UCSD-AML1 (cell line): ENCODE measurements at regions not wholly inside any gene's neighbourhood (a gene's known extent, or its start where the extent isn't known, plus 50 kb on each side); places are given as distances from the start of the nearest gene placed in this dataset.
"Not testable (repeated sequence)": the region's sequence is repeated elsewhere in the genome, so short reads cannot be mapped to it uniquely, and the experiment has no call there.

Experiments
- DNase-seq: peaks from one replicate; lab custom pipeline; 2025; ENCODE audit not compliant: unreplicated experiment; lab: John Stamatoyannopoulos, UW

DNA sequence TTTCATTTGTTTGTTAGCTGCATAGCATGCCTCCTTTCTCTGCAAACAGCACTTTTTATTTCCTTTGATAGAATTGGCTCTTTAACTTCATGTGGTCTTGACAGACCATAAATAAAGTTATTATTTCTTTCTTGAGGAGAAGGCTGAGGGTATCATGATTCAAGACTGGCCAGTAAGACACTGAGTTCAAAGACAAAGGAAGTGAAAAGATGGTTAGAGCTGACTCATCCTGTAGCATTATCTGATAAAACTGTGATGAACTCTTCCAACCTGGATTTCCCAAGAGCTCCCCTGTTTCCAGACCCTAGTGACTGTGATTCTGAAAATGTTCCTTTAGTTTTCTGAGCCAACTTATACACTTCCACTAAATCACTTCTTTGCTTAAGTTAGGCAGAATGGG lies 179.3 kb upstream of the FAT3 start:
- no peak for DNase-seq

DNA sequence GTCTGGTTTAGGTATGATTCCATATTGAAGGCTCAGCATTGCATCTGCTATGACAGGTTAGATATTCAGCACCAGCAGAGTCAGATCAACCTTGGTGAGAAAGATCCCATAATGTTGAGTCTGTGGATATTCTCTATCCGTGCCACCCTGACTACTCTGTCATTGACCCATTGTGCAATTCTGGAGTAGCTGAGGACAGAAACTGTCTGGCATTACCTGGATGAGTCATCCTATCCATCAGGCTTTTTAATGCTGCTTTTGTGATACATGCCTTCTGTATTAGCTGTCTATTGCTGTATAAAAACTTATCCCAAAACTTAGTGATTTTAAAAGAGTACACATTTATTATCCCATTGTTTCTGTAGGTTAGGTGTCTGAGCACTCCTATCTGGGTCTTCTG lies 189.1 kb upstream of the FAT3 start:
- no peak for DNase-seq

DNA sequence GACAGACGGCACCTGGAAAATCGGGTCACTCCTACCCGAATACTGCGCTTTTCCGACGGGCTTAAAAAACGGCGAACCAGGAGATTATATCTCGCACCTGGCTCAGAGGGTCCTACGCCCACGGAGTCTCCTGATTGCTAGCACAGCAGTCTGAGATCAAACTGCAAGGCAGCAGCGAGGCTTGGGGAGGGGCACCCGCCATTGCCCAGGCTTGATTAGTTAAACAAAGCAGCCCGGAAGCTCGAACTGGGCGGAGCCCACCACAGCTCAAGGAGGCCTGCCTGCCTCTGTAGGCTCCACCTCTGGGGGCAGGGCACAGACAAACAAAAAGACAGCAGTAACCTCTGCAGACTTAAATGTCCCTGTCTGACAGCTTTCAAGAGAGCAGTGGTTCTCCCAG lies 197.5 kb upstream of the FAT3 start:
- not testable (repeated sequence) for DNase-seq

DNA sequence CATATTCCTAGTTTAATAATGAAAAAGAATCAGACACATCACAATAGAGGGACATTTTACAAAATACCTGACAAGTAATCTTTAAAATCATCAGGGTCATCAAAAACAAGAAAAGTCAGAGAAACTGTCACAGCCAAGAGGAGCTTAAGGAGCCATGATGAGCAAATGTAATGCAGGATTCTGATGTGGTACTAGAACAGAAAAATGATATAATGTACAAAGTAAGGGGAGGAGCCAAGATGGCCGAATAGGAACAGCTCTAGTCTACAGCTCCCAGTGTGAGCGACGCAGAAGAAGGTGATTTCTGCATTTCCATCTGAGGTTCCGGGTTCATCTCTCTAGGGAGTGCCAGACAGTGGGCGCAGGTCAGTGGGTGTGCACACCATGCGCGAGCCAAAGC lies 198.0 kb upstream of the FAT3 start:
- no peak for DNase-seq

DNA sequence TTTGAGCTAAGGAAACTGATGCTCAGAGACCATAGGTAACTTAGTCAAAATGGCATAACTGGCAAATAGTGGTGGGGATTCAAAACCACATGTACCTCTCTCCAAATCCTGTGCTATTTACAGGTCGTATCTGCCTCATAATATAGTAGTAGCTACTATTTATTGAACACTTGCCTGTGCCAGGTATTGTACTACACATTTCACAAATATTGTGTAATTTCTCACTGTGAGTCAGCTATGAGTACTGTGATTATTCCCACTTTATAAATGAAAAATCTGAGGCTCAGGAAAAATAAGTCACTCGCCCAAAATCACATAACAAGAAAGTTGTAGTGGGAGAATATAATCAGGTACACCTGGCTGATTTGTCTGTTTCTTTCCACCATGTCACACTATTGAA lies 199.8 kb upstream of the FAT3 start:
- no peak for DNase-seq

DNA sequence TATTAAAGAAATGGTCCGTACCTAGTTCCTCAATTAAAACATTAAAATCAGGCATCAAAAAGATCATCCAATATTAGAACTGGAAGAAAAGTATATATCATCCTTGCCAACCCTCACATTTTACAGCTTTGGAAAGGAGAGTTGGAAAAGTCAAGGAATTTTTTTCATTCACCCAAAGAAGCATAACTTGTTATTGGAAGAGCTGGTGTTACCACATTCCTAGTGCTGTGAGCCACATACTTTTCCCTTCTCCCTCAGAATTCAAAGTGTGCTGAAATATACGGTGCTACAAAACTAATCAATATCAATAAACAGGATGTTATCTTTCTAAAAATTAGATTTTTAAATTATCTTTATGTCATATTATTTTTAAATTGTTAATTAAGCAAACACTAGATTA lies 202.1 kb upstream of the FAT3 start:
- DNase-seq = no peak

DNA sequence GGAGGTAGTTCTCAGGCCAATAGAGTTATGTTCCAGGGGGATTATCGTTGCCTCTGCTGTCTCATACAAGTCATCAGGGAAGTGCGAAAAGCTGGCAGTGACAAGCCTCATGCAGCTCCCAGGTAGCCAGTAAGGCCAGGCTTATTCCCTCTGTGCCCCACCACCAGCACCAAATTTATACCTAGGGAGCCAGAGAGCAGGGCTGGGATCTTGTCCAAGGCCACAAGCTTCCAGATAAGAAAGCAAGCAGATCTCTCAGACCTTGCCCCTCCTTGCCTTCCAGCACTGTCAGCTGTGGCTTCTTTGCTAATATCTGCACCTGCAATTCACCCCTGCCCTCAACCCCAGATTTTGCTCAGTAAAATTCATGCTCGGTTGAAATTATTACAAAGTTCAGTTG lies 206.3 kb upstream of the FAT3 start:
- DNase-seq = no peak

DNA sequence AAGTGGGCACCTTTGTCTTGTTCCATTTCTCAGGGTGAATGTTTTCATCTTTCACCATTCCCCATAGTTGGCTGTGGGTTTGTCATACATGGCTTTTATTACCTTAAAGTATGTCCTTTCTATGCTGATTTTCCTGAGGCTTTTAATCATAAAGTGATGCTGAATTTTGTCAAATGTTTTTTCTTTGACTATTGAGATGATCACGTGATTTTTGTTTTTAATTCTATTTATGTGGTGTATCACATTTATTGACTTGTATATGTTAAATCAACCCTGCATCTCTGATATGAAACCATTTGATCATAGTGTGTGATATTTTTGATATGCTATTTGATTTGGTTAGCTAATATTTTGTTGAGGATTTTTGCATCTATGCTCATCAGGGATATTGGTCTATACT lies 216.4 kb upstream of the FAT3 start:
- DNase-seq = no peak

DNA sequence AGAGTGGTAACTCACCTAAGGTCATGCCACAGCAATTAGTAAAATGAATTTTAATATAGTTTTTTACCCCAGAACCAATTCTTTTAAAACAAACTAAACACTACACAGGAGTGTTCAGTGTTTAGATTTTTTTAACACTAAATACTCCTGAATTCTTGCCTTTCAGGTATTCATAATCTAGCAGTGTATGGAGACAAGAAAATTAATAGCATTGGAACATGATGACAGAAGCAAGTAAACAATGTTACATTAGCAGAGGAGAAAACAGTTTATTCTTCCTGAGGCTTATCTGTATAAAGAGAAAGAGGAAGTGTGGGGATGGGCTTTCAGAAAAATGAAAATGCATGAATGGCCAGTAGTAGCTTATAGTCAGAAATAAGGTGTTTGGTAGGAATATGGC lies 222.1 kb upstream of the FAT3 start:
- no peak for DNase-seq

DNA sequence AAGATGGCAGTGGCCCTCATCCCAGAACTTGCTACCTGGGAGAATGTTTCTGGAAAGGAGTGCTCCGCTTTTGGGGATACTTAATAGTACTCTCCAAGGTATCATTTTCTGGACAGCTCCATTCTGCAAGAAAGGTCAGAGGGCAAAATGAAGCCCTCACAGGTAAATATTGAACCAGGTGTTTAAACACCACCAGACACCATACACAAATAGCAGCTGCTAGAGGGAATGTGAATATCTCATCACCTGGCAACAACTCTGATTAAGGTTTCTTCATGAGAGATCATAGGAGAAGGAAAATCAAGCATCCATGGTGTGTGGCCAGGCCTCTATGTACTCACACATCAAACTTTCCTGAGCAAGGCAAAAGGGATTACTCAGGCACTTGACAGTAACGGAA lies 226.1 kb upstream of the FAT3 start:
- DNase-seq = no peak

DNA sequence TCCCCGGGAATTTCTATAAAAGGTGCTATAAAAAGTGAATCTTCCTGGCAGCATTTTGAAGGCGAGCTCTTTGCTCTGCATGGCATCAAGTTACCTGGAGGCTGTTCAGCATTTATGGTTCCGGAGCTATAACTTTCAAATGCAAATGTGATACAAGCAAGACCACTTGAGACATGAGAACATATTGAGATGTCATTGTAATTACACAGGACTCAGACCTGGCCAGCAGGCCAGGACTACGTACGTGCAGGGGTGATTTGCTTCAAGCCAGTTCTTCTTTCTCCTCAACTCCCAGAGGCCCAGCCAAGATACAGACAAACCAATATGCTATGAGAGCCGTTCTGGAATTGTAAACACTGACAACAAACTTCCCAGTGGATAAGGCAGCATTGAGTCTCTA lies 227.4 kb upstream of the FAT3 start:
- DNase-seq = no peak

DNA sequence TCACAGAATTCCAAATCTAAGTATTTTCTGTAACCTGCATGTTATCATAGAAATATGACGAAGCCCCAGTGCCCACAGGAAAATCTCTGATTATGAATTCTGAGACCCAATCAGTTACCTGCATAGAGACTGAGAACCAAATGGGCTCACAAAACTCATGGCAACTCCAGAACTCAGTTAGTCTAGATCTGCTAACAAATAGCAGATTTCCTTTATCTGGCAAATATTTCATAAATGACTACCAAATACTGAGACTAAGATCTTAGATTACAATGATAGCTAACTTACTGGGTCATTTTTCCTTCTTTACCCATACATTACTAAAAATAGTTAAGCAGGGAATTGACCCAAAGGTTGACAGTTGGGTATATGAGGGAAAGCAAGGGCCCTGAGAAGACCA lies 228.1 kb upstream of the FAT3 start:
- no peak for DNase-seq

DNA sequence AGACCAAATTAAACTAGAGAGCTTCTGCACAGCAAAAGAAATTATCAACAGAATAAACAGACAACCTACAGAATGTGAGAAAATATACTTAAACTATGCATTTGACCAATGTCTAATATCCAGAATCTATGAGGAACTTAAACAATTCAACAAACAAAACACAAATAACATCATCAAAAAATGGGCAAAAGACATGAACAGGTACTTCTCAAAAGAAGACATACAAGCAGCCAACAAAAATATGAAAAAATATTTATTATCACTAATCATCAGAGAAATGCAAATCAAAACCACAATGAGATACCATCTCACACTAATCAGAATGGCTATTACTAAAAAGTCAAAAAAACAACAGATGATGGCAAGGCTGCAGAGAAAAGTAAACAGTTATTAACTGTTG lies 236.2 kb upstream of the FAT3 start:
- DNase-seq = not testable (repeated sequence)

DNA sequence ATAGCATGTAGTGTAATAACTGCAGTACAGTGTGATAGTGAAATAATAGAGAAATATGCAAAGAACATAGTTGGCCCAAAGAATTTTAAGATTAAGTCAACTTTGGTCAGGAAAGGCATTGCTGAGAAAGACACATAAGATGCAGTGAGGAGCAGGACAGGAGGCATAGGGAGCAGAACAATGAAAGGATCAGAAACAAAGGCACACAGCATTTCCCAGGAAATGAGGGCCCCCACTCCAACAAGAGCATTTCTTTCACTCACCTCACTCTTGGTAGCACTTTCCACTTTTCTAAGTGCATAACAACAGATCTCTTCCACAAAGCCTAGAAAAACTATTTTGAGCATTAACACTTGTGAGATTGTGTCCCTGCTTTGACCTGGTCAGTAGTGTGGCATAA lies 238.4 kb upstream of the FAT3 start:
- no peak for DNase-seq

DNA sequence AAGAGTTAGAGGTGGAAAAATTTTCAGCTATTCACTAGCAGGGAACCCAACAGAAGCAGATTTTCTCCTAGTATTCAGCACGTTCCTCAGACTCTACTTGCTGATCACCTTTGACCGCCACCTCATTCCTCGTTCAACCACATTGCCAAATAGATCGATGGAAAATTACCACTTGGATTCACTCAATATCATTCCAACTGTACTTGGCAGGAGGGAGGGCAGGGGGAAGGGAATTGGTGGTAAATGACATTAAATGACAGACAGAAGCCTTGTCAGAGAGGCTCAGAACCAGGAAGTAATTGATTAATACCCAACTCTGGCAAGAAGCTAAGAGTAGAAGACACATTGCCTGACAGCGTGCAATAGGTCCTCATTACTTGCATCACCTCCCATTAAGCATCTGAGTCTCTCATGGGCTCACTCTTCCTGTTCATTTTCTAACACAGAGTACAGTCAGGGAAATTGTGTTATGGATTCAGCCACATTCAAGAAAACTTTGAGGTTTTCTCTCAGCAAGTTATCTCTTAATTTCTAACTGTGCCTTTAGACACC lies 240.5 kb upstream of the FAT3 start:
- DNase-seq = no peak

DNA sequence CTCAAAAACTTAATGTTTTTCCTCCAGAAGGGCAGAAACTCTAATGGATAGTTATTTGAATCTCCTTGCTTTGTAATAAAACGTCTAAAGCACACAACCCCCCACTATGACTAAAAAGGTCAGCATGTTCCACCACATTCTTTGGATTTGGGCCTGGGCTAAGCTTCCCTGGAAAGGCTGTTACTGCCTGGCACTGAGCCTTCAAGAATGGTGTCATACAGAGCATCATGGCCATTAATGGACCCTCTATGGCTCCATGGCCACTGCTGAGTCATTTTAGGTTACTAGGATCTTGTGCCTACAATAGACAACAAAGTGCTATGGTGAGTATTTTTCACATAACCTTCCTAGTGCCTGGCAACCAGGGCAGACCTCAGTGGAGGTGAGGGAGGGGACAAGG lies 242.6 kb upstream of the FAT3 start:
- DNase-seq = no peak

DNA sequence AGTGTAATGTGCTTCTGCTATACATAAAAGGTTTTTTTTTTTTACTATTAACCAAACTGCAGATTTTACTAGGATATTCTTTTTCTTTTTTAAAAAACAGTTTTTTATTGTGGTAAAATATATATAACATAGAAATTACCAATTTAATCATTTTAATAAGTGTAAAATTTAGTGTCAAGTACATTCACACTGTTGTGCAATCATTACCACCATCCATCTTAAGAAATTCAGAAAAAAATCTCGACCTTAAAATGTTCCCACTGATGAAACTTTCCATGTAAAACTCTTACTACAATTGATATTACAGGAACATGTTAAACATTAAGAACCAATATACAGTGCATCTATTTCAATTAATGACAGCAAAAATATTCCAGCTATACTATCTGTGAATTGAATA lies 244.8 kb upstream of the FAT3 start:
- no peak for DNase-seq

DNA sequence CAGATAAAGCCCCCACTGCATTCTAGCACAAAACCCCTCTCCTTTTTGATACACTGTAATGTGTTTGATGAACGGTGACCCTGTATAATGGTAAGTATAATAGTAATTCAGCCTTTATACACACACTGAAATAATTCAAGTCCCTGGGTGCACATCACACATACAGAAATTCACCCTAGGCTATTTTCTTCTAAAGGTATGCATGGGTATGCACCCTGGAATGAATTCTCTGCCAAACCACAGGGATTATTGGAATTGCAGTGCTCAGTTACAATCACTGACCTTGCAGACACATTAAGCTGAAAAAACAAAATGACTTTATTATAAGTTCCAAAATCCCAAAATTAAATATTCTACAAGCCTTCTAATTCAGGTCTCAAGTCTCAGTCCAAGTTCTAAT lies 245.9 kb upstream of the FAT3 start:
- DNase-seq = no peak

DNA sequence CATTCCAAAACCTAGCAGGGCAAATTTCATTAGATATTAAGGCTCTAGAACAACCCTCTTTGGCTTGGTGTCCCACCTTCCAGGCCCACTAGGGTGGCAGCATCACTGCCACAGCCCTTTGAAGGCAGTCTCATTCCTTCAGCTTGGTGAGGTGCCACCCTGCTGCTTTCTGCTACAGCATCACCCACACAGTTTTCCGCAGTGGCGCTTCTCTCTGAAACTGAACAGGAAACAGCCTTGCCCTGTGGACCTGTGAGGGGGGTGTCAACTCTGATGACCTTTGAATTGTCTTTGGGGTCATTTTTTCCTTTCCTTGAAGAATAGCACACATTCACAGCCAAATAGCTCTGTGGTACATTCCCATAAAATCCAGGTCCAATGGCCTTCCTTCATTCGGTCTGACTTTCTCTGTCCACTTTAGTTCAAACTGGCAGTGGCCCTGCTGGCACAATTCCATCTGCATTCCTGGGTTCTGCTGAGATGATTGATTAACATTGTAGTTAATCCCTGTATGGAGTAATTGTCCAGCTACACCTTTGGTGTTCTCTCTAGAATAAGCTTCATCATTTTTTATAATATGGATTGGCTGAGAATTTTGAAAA lies 251.9 kb upstream of the FAT3 start:
- no peak for DNase-seq

DNA sequence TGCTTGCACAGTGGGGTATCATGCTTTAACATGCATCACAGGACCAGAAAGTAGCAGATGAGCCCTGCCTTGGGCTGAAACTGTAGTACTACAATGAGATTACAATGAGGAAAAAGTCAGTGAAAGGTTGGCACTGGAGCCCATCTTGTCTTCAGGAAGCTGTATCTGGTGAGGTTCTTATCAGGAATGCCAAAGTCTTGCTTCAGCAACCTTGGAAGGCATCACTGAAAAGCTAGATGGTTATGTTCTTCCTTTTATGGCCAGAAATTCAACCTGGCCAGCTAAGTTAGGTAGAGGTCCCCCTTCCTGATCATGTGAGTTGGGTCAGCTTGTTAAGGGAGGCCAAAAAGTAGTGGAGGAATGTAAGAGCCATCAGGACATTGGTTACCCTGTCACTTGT lies 254.0 kb upstream of the FAT3 start:
- DNase-seq = no peak

DNA sequence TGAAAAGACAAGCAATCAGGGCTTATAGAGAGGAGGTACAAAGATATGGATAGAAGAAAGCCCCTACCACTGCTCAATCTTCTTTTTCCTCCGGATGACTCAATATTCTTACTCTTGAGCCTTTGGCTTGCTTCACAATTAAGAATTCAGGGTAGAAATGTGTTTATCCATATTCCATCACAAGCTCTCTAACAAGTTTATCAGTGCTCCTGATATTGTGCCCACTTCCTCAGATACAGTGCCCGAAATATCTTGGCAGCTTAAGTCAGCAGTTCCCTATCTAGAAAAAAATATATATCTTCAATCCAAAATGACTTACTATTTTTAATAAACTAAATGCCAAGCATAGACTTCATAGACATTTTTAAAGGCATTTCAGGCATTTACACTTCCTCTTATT lies 255.1 kb upstream of the FAT3 start:
- no peak for DNase-seq

DNA sequence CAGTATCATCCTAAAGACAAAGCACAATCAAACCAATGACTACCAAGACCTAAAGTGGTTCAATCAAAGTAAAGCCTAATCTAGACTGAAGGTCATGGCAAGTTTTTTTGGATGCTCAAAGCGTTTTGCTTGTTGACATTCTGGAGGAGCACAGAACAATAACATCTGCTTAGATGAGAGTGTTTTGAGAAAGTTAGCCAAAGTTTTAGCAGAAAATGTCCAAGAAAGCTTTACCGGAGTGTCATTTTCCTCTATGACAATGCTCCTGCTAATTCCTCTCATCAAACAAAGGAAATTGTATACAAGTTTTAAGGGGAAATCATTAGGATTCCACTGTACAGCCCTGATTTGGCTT lies 256.9 kb upstream of the FAT3 start:
- DNase-seq = no peak

DNA sequence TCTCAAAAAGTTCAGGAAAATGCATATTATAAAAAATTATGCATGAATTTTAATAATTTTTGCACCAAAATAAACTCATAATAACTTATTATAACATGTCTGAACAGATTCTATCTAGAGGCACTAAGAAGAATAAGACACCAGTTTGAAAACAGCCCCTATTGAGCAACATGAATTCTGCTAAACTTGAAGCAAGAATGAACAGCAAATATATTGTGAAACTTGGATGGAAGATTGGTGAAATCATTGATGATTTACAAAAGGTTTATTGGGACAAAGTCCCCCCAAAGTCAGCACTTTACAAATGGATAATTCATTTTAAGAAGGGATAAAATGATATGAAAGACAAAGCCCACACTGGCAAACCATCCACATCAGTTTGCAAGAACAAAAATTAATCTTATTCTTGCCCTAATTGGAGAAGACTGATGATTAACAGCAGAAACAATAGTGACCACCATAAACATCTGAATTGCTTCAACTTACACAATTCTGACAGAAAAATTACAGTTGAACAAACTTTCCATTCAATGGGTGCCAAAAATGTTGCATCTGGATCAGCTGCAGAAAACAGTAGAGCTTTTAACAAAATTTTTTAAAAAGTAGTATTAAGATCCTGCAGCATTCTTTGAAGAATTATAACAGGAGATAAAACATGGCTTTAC lies 257.5 kb upstream of the FAT3 start:
- no peak for DNase-seq
